ENCODE measurements at regions not wholly inside any gene's neighbourhood (a gene's known extent, or its start where the extent isn't known, plus 50 kb on each side); places are given as distances from the start of the nearest gene placed in this dataset.

GRCh38 chr13:111862836-111863815, 203.8 kb upstream of the SOX1 start:
- 84 to 88% (median 86%) methylated on average over 33 of the region's 33 CpGs for WGBS, 4 donors
- DNase-seq: no peak
- TF ChIP-seq CTCF (IDR thresholded peaks at IDR 0.05) (no peak), POLR2A (IDR thresholded peaks at IDR 0.05) (no peak)
- Histone ChIP-seq H3K36me3 (no peaks in the 10 kb centered on the region), H3K27ac (no peak overlapping the region), H3K4me1 (peaks cover 0 to 4% (median 0%) of the 10 kb centered on the region in 12 donors), H3K9me3 (peaks cover 0 to 10% (median 0%) of the 10 kb centered on the region in 12 donors), H3K4me3 (no peak overlapping the region), H3K27me3 (no peaks in the 10 kb centered on the region)
- intact Hi-C loops (cut with DNase I): no loop called here
- no peak for ATAC-seq

- 86 to 92% (median 90%) methylated on average over 12 of the region's 12 CpGs for WGBS, 4 donors
- no peak overlapping the region for H3K4me3 ChIP-seq
- TF ChIP-seq POLR2A (IDR thresholded peaks at IDR 0.05) (no peak), CTCF (IDR thresholded peaks at IDR 0.05) (no peak)
- peaks cover 0 to 4% (median 0%) of the 10 kb centered on the region in 12 donors for H3K4me1 ChIP-seq
- no peaks in the 10 kb centered on the region for H3K27me3 ChIP-seq
- DNase-seq: no peak
- peaks cover 0 to 10% (median 0%) of the 10 kb centered on the region in 12 donors for H3K9me3 ChIP-seq
- H3K36me3 ChIP-seq: no peaks in the 10 kb centered on the region
- H3K27ac ChIP-seq: no peak overlapping the region
- ATAC-seq: no peak
- intact Hi-C loops (cut with DNase I): no loop called here
Measured at GRCh38 chr13:111864566-111864965, 202.4 kb upstream of the SOX1 start.

- Histone ChIP-seq H3K36me3 (no peaks in the 10 kb centered on the region), H3K27me3 (no peaks in the 10 kb centered on the region), H3K4me1 (peaks cover 0 to under 1% (median 0%) of the 10 kb centered on the region in 12 donors), H3K4me3 (no peak overlapping the region), H3K9me3 (peaks cover 0 to 10% (median 0%) of the 10 kb centered on the region in 12 donors), H3K27ac (no peak overlapping the region)
- DNase-seq: no peak
- TF ChIP-seq CTCF (IDR thresholded peaks at IDR 0.05) (no peak), POLR2A (IDR thresholded peaks at IDR 0.05) (no peak)
- intact Hi-C loops (cut with DNase I): no loop called here
- 55 to 68% (median 62%) methylated on average over 7 of the region's 7 CpGs for WGBS, 4 donors
- no peak for ATAC-seq
Measured at GRCh38 chr13:111865046-111865445, 201.9 kb upstream of the SOX1 start.

GRCh38 chr13:111865826-111866225, 201.1 kb upstream of the SOX1 start:
- Histone ChIP-seq H3K36me3 (no peaks in the 10 kb centered on the region), H3K9me3 (peaks cover 0 to 6% (median 0%) of the 10 kb centered on the region in 12 donors), H3K4me1 (no peaks in the 10 kb centered on the region), H3K27me3 (peaks cover 0 to 4% (median 0%) of the 10 kb centered on the region in 9 donors), H3K27ac (no peak overlapping the region), H3K4me3 (no peak overlapping the region)
- WGBS, 4 donors: 79 to 83% (median 82%) methylated on average over 8 of the region's 8 CpGs
- intact Hi-C loops (cut with DNase I): no loop called here
- ATAC-seq (no peak), DNase-seq (no peak)
- TF ChIP-seq POLR2A (IDR thresholded peaks at IDR 0.05): no peak
- TF ChIP-seq CTCF (IDR thresholded peaks at IDR 0.05): no peak
